Body of pancreas (tissue), 4 donors: ENCODE measurements at regions not wholly inside any gene's neighbourhood (a gene's known extent, or its start where the extent isn't known, plus 50 kb on each side); places are given as distances from the start of the nearest gene placed in this dataset.

Experiments
- POLR2A ChIP-seq, 3 donors: fragments of 450-650 bp; IDR thresholded peaks; one replicate each; pipeline ENCODE4 v1.6.1; 2016; ENCODE audit warnings: antibody characterized with exemption in 3 of 3, mild to moderate bottlenecking in 2 of 3
- TF ChIP-seq, protein P1 (sequence below), 7 experiments: fragments of 450-650 bp in 4 of 7; fragments of 200-600 bp in 3 of 7; sonication (generic) in 3 of 7; IDR thresholded peaks; one replicate each; pipeline ENCODE4 v1.5.1; 2016 to 2019; ENCODE audit warnings: antibody characterized with exemption in 7 of 7

DNA sequence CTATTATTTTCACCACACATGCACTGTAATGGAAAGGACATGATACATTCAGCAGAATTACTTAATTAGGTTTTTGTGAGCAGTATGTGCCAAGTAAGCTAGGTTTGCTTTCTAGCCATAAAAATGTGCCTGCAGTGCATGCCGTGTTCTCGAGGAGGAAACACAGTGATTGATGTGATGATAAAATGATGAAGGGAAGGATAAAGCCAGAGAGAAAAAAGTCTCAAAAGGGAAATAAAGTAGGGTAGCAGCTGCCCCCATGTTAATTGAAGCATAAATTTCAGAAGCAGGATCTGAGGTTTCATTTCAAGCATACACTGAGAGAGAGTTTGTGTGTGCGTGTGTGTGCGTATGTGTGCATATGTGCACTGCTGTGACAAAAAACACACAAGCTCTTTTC lies 714.2 kb upstream of the C9orf72 start:
- TF ChIP-seq POLR2A (IDR thresholded peaks at IDR 0.05): no peak
- TF ChIP-seq, protein P1, sequence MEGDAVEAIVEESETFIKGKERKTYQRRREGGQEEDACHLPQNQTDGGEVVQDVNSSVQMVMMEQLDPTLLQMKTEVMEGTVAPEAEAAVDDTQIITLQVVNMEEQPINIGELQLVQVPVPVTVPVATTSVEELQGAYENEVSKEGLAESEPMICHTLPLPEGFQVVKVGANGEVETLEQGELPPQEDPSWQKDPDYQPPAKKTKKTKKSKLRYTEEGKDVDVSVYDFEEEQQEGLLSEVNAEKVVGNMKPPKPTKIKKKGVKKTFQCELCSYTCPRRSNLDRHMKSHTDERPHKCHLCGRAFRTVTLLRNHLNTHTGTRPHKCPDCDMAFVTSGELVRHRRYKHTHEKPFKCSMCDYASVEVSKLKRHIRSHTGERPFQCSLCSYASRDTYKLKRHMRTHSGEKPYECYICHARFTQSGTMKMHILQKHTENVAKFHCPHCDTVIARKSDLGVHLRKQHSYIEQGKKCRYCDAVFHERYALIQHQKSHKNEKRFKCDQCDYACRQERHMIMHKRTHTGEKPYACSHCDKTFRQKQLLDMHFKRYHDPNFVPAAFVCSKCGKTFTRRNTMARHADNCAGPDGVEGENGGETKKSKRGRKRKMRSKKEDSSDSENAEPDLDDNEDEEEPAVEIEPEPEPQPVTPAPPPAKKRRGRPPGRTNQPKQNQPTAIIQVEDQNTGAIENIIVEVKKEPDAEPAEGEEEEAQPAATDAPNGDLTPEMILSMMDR (IDR thresholded peaks at IDR 0.05): no peak
